HAP-1 (cell line): ENCODE measurements at regions not wholly inside any gene's neighbourhood (a gene's known extent, or its start where the extent isn't known, plus 50 kb on each side); places are given as distances from the start of the nearest gene placed in this dataset.

ENCODE experiments used
- DNase-seq, 2 experiments: peaks; one replicate each; pipeline ENCODE4 v3.0.0-alpha.2; 2016 to 2020; ENCODE audit warnings: low spot score in 2 of 2
- H3K27me3 ChIP-seq: fragments of 250-450 bp; sonication (Bioruptor Pico); 2 replicates; pipeline ENCODE4 v1.5.1; 2020; ENCODE audit warnings: low read depth, mild to moderate bottlenecking, moderate library complexity
- H3K36me3 ChIP-seq: fragments of 250-450 bp; sonication (Bioruptor Pico); replicated peaks from 2 replicates; pipeline ENCODE4 v1.5.1; 2020; ENCODE audit warnings: mild to moderate bottlenecking
- H3K4me1 ChIP-seq: fragments of 250-450 bp; sonication (Bioruptor Pico); 2 replicates; pipeline ENCODE4 v1.5.1; 2020; ENCODE audit warnings: mild to moderate bottlenecking
- H3K4me3 ChIP-seq: fragments of 250-450 bp; sonication (Bioruptor Pico); 2 replicates; pipeline ENCODE4 v1.5.1; 2020; ENCODE audit warnings: mild to moderate bottlenecking, moderate library complexity
- H3K9me3 ChIP-seq: fragments of 250-450 bp; sonication (Bioruptor Pico); 2 replicates; pipeline ENCODE4 v1.5.1; 2020; ENCODE audit warnings: mild to moderate bottlenecking, moderate library complexity
- in situ Hi-C: fragments of 300-500 bp; cut with MboI; formaldehyde crosslinking; loops from 3 replicates; pipeline ENCODE4 v1.14.3; 2020; ENCODE audit warnings: low sequenced_read_pairs, inconsistent platforms, mixed read lengths

DNA sequence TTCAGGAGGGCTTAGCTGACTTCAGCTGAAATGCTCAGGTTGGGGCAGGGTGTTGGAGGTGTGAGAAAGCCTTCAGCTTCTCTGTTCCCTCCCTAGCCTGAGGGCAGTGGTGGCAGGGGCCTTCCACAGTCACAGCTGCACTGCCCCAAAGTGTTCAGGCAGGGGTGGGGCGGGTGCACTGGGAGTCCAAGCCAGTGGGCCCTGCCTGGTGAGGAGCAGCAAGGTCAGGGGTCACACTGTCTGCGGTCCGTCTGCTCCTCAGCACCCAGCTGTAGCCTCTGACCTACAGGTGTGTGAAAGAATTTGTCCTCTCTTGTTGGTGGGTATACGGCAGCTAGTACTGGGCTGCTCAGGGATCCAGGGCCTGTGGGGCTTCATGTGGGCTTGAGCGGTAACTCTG, 490.4 kb upstream of the NCAM2 start:
- no peak for DNase-seq
- no peak overlapping the region for H3K4me3 ChIP-seq
- H3K9me3 ChIP-seq: no peaks in the 10 kb centered on the region
- no peaks in the 10 kb centered on the region for H3K36me3 ChIP-seq
- in situ Hi-C loops: no loop called here
- no peaks in the 10 kb centered on the region for H3K4me1 ChIP-seq
- no peaks in the 10 kb centered on the region for H3K27me3 ChIP-seq

DNA sequence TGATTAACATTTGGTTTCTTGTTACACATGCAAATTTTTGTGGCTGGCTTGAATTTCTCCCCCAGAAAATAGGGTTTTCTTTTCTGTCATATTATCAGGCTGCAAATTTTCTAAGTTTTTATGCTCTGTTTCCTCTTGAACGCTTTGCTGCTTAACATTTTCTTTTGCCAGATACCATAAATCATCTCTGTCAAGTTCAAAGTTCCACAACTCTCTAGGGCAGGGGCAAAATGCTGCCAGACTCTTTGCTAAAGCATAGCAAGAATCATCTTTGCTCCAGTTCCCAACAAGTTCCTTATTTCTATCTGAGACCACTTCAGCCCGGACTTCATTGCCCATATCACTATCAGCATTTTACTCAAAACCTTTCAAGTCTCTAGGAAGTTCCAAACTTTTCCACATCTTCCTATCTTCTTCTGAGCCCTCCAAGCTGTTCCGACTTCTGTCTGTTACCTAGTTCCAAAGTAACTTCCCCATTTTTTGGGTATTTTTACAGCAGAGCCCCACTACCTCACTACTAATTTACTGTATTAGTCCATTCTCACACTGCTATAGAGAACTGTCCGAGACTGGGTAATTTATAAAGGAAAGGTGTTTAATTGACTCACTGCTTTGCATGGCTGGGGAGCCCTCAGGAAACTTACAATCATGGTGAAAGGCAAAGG, 486.9 kb upstream of the NCAM2 start:
- Histone ChIP-seq H3K9me3 (no peaks in the 10 kb centered on the region), H3K27me3 (no peaks in the 10 kb centered on the region), H3K4me1 (no peaks in the 10 kb centered on the region), H3K4me3 (no peak overlapping the region), H3K36me3 (no peaks in the 10 kb centered on the region)
- in situ Hi-C loops: no loop called here
- no peak for DNase-seq

DNA sequence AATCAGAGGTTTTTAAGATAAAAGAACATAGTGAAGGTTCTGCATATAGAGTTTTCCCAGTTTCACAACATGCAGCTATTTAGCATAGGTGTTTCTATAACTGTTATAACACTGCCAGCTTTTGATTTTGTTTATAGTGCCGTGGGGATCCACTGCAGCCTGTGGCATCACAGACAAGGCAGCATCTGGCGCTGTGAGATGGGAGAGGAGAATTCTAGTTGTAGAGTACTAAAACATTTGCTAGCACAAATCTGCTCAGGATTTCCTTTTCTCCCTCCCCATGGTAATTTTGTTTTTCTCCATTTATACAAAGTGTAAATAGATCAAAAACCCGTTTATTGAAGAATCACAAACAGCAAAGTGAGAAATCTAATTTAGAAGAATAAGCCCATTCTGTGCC, 482.8 kb upstream of the NCAM2 start:
- H3K27me3 ChIP-seq: no peaks in the 10 kb centered on the region
- H3K4me1 ChIP-seq: no peaks in the 10 kb centered on the region
- H3K4me3 ChIP-seq: no peak overlapping the region
- in situ Hi-C loops: no loop called here
- H3K9me3 ChIP-seq: no peaks in the 10 kb centered on the region
- no peaks in the 10 kb centered on the region for H3K36me3 ChIP-seq
- no peak for DNase-seq

DNA sequence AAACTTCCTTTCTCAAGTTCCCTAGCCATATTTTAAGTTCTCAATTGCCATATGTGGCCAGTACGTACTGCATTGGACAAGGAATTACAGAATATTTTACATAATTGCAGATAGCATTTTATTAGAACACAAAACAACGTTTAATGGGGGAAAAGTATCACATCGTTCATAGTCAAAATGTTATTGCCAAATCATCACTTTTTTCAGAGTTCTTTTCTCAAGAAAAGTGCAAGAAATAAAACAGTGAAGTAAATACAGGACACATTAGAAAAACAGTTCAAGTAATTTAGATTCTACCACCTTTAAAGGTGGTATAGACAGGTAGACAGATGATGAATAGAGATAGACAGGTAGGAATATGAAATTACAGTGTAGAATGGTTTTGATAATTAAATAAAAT, 479.1 kb upstream of the NCAM2 start:
- Histone ChIP-seq H3K36me3 (no peaks in the 10 kb centered on the region), H3K4me1 (no peaks in the 10 kb centered on the region), H3K4me3 (no peak overlapping the region), H3K9me3 (no peaks in the 10 kb centered on the region), H3K27me3 (no peaks in the 10 kb centered on the region)
- DNase-seq: no peak
- in situ Hi-C loops: no loop called here

DNA sequence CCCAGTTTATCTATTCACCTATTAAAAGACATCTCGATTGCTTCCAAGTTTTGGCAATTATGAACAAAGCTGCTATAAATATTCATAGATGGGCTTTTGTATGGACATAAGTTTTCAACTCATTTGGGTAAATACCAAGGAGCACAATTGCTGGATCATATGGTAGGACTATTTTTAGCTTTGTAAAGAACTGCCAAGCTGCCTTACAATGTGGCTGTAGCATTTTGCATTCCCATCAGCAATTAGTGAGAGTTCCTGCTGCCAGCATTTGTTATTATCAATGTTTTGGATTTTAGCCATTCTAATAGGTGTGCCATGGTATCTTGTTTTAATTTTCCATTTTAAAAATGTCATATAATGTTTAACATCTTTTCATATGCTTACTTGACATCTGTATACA, 475.6 kb upstream of the NCAM2 start:
- no peaks in the 10 kb centered on the region for H3K27me3 ChIP-seq
- H3K4me1 ChIP-seq: no peaks in the 10 kb centered on the region
- no peaks in the 10 kb centered on the region for H3K9me3 ChIP-seq
- no peaks in the 10 kb centered on the region for H3K36me3 ChIP-seq
- H3K4me3 ChIP-seq: no peak overlapping the region
- no peak for DNase-seq
- in situ Hi-C loops: no loop called here

DNA sequence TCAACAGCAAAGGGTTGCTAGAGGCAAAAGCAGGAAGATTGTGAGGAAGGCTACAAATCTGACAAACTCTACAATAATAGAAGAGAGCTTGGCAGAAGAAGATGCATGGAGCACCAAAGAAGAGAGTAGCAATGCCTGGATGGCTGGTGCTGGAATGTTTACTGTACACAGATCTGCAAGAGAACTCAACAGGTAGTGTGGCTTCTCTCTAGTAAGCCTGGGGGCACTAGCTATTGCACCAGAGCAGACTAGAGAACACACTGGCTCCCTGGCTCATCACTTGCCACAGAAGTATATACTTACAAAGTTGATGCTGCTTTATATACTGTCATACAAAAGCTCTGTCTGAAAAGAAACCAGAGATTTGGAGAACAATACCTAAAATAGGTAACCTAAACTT, 475.0 kb upstream of the NCAM2 start:
- H3K9me3 ChIP-seq: no peaks in the 10 kb centered on the region
- in situ Hi-C loops: no loop called here
- DNase-seq: no peak
- no peaks in the 10 kb centered on the region for H3K36me3 ChIP-seq
- H3K4me3 ChIP-seq: no peak overlapping the region
- H3K27me3 ChIP-seq: no peaks in the 10 kb centered on the region
- no peaks in the 10 kb centered on the region for H3K4me1 ChIP-seq

DNA sequence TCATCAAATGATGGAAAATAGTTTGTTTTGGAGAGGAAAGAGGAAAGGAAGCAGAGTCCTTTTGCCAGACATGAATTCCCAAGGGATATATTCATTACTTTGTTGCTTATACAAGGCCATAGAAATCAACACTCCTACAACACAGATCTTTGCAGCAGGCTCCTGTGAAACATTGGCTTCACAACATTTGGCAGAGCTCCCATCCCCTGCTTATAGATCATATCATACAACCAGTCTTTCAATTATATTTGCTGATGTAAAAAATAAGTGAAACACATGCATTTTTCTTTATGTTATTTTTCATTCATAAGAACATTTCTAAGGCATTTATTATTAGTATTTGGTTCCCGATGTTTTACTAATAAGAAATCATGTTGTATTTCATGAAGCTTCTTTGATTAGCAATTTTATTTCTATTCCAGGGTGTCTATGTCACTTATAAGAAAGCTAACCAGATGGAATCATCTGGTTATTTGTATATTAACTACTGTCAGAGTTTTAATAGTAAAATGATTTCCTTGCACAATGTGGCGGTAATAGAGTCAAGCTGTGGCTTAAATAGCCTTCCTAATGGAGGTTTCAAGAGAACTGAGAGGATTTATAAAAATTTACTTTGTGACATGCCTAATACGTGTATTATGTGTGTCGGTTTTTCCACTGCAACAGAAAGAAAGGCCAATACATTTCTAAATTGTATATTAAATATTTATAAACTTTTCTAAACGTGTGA, 470.3 kb upstream of the NCAM2 start:
- Histone ChIP-seq H3K27me3 (no peaks in the 10 kb centered on the region), H3K9me3 (no peaks in the 10 kb centered on the region), H3K4me3 (no peak overlapping the region), H3K36me3 (no peaks in the 10 kb centered on the region), H3K4me1 (no peaks in the 10 kb centered on the region)
- no peak for DNase-seq
- in situ Hi-C loops: no loop called here

DNA sequence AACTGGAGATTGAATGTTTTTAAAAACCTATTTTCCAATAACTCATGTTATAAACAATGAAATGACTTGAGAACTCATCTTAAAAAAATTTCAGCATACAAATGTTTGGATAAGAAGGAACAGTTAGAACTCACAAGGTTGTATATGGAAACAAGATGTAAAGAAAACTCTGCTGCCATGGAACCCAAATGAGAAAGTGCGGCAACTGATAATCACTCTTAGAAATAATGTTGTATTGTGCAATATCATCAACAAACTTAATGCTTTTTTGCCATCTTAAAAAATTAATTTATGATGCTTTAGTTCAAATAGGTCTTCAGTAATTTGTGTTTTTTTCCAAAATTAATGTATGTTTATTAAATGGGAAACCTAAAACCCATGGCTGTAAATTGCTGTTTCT, 461.1 kb upstream of the NCAM2 start:
- in situ Hi-C loops: no loop called here
- Histone ChIP-seq H3K36me3 (no peaks in the 10 kb centered on the region), H3K4me1 (no peaks in the 10 kb centered on the region), H3K9me3 (no peaks in the 10 kb centered on the region), H3K4me3 (no peak overlapping the region), H3K27me3 (no peaks in the 10 kb centered on the region)
- DNase-seq: no peak

DNA sequence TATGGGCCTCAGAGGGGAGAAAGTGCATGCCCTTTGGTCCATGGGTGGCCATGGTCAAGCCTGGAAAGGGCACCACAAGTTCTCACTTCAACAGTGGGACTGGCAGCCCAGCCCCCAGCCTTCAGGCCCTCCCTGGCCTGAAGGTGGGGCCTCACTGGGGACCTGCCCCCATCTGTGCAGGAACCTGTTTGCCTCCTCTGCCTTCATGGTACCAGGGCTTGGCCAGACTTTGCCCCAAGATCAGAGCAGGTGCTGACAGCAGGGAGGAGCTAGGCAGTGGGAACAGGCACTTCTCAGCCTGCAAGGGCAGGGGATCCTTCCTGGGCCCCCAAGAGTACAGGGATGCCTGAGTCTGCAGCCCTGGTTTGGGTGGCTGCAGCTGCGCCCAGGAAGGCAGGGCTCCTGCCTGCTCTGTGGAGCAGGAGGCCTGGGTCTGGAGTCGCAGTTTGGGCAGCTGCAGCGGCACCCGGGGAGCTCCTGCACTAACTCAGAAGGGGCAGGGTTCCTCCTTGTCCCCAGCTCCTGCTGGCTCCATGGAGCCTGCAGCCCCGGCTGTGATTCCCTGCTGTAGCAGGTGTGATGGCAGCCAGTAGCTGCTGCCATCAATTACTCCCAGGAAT, 460.1 kb upstream of the NCAM2 start:
- no peaks in the 10 kb centered on the region for H3K4me1 ChIP-seq
- H3K4me3 ChIP-seq: no peak overlapping the region
- no peaks in the 10 kb centered on the region for H3K9me3 ChIP-seq
- no peak for DNase-seq
- H3K36me3 ChIP-seq: no peaks in the 10 kb centered on the region
- H3K27me3 ChIP-seq: no peaks in the 10 kb centered on the region
- in situ Hi-C loops: no loop called here

DNA sequence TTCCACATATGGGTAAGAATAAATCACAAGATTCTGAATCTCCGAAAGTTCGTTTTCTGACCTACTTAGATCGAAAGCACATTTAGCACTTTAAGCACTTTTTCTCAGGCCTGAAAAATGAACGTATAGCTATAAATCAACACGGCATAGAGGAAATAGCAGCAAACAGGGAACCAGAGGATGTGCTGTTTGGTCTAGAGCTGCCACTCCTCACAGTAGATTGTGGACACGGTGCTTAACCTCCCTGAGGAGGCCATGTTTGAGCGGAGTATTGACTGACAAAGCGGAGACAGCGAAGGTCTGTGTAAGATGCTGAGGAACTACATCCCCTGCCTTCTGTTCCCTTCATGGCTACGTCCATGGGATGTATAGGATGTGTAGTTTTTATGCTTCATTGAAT, 452.8 kb upstream of the NCAM2 start:
- H3K36me3 ChIP-seq: no peaks in the 10 kb centered on the region
- no peaks in the 10 kb centered on the region for H3K9me3 ChIP-seq
- DNase-seq: no peak
- H3K27me3 ChIP-seq: no peaks in the 10 kb centered on the region
- no peak overlapping the region for H3K4me3 ChIP-seq
- no peaks in the 10 kb centered on the region for H3K4me1 ChIP-seq
- in situ Hi-C loops: no loop called here

DNA sequence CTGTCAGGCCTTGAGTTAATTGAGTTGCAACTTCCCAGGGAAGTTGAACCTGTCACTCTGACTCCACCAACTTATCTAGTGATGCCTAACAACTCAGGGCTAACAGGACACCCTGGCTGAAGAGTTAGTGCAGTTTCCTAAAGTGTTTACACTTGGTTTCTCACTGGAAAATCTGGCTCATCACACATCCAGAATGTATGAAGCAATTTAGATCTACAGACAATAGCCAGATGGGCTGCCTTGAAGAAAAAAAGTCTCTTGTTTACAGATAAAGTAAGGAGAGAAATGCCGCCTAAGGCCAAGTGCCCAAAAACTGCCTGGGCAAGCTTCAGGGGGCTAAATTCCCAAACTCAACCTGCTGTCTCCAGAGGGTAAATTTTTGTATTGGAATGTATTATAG, 446.3 kb upstream of the NCAM2 start:
- Histone ChIP-seq H3K27me3 (no peaks in the 10 kb centered on the region), H3K9me3 (no peaks in the 10 kb centered on the region), H3K36me3 (no peaks in the 10 kb centered on the region), H3K4me1 (no peaks in the 10 kb centered on the region), H3K4me3 (no peak overlapping the region)
- in situ Hi-C loops: no loop called here
- DNase-seq: no peak

DNA sequence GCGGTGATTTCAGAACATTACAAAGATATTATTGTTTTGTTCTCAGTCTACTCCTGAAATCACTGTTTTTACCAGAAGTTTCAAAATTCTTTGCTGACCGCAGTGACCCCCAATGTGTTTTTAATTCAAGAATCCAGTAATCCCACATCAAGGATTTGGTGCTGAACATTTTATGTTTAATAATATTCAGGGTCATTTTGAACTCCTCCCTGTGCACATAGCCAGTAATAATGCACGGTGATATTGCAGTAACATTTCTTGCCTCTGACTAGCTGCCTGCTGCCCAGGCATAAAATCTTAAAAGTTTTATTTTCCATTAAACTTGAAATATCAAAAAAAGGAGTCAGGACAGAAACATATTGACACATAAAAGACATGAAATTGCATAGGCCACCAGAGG, 443.4 kb upstream of the NCAM2 start:
- Histone ChIP-seq H3K27me3 (no peaks in the 10 kb centered on the region), H3K4me1 (no peaks in the 10 kb centered on the region), H3K36me3 (no peaks in the 10 kb centered on the region), H3K4me3 (no peak overlapping the region), H3K9me3 (no peaks in the 10 kb centered on the region)
- no peak for DNase-seq
- in situ Hi-C loops: no loop called here

DNA sequence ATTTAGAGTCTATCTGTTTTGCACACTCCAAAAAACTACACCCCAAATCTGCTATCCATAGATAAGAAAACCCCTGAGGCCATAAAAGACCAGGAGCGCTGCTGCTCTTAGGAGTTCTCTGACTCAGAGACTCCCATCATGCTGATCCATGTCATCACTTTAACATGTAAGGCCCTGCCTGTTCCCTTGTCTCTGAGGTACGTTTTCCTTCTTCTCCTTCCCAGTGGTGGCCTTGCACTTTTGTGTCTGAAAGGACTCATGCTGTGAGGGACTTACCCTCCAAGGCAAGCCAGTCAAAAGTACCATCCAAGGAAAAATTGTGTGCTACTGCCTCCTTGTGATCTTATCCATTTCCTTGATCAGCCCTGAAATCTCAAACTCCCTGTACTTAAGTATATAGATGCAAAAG, 427.4 kb upstream of the NCAM2 start:
- no peak for DNase-seq
- Histone ChIP-seq H3K4me3 (no peak overlapping the region), H3K27me3 (no peaks in the 10 kb centered on the region), H3K9me3 (no peaks in the 10 kb centered on the region), H3K36me3 (no peaks in the 10 kb centered on the region), H3K4me1 (no peaks in the 10 kb centered on the region)
- in situ Hi-C loops: no loop called here

DNA sequence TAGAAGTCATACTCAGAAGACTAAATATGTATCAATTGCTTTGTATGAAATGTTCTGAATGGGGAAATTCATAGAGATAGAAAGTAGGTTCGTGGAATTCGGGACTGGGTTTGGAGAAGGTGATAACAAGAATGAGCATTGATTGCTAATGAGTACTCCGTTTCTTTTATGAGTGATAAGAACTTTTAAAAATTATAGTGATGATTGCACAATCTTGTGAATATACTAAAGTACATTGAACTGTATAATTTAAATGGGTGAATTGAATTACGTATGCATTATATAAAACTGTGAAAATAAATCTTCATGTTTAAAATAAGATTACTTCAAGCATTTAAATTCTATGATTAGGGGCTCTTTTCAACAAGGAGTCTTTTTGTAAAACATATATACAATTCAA, 425.6 kb upstream of the NCAM2 start:
- H3K4me1 ChIP-seq: no peaks in the 10 kb centered on the region
- in situ Hi-C loops: no loop called here

More for the DNA sequence above, 425.6 kb upstream of the NCAM2 start:
- H3K36me3 ChIP-seq: no peaks in the 10 kb centered on the region
- DNase-seq: no peak
- no peaks in the 10 kb centered on the region for H3K9me3 ChIP-seq
- no peaks in the 10 kb centered on the region for H3K27me3 ChIP-seq
- H3K4me3 ChIP-seq: no peak overlapping the region
